CD8-positive, alpha-beta memory T cell (primary cell): ENCODE measurements at regions not wholly inside any gene's neighbourhood (a gene's known extent, or its start where the extent isn't known, plus 50 kb on each side); places are given as distances from the start of the nearest gene placed in this dataset.
A peak's percentile ranks its signal among the peaks of the same experiment; 100 is the strongest.
"Not testable (repeated sequence)": the region's sequence is repeated elsewhere in the genome, so short reads cannot be mapped to it uniquely, and the experiment has no call there.

ENCODE experiments used
- CTCF ChIA-PET: fragments of 350-600 bp; sonication (Branson Sonifier 250); formaldehyde crosslinking; loops from one replicate; lab custom pipeline; 2021; ENCODE audit warnings: antibody characterized with exemption; lab: Charles Lee
- POLR2A ChIA-PET: fragments of 350-600 bp; sonication (Branson Sonifier 250); formaldehyde crosslinking; loops from one replicate; lab custom pipeline; 2021; ENCODE audit warnings: antibody characterized with exemption; lab: Charles Lee
- DNase-seq, 5 donors: peaks; one replicate each; pipeline versions ENCODE4 v3.0.0 to v3.0.0-alpha.2; 2020 to 2022; ENCODE audit warnings: mixed read lengths in 1 of 5
- H3K27ac ChIP-seq: one replicate; pipeline ENCODE4 v1.7.0; 2013; ENCODE audit warnings: low read depth, mild to moderate bottlenecking, low read length, moderate library complexity
- H3K27me3 ChIP-seq: 2 replicates; pipeline ENCODE4 v1.7.0; 2013; ENCODE audit warnings: low read length, mild to moderate bottlenecking; ENCODE audit not compliant: insufficient read depth, poor library complexity, severe bottlenecking
- H3K36me3 ChIP-seq: 2 replicates; pipeline ENCODE4 v1.7.0; 2013; ENCODE audit warnings: mild to moderate bottlenecking, low read length, moderate library complexity; ENCODE audit not compliant: insufficient read depth
- H3K4me1 ChIP-seq: 2 replicates; pipeline ENCODE4 v1.7.0; 2013; ENCODE audit warnings: mild to moderate bottlenecking, low read length, moderate library complexity; ENCODE audit not compliant: insufficient read depth
- H3K4me3 ChIP-seq: 2 replicates; pipeline ENCODE4 v1.7.0; 2013; ENCODE audit warnings: mild to moderate bottlenecking, low read length
- H3K9me3 ChIP-seq: 2 replicates; pipeline ENCODE4 v1.7.0; 2013; ENCODE audit warnings: mild to moderate bottlenecking, low read length
- H3K27ac Mint-ChIP-seq, 8 donors: one replicate each; pipeline ENCODE4 v1.8.0; 2020 to 2021; ENCODE audit warnings: mixed read lengths in 8 of 8, mild to moderate bottlenecking in 6 of 8, inconsistent platforms in 3 of 8, moderate library complexity in 3 of 8
- H3K27me3 Mint-ChIP-seq, 2 donors: one replicate each; pipeline ENCODE4 v1.8.0; 2020 to 2021; ENCODE audit warnings: mixed read lengths in 2 of 2, mild to moderate bottlenecking in 1 of 2, moderate library complexity in 1 of 2
- H3K36me3 Mint-ChIP-seq, 3 donors: one replicate each; pipeline ENCODE4 v1.8.0; 2020 to 2021; ENCODE audit warnings: mixed read lengths in 3 of 3, inconsistent platforms in 1 of 3, mild to moderate bottlenecking in 1 of 3
- H3K4me1 Mint-ChIP-seq, 3 donors: one replicate each; pipeline ENCODE4 v1.8.0; 2020 to 2021; ENCODE audit warnings: mixed read lengths in 3 of 3, inconsistent platforms in 1 of 3, mild to moderate bottlenecking in 1 of 3
- H3K4me3 Mint-ChIP-seq, 7 donors: one replicate each; pipeline ENCODE4 v1.8.0; 2020 to 2021; ENCODE audit warnings: mixed read lengths in 7 of 7, mild to moderate bottlenecking in 6 of 7, moderate library complexity in 4 of 7, inconsistent platforms in 2 of 7
- H3K9me3 Mint-ChIP-seq, 5 donors: one replicate each; pipeline ENCODE4 v1.8.0; 2020 to 2022; ENCODE audit warnings: mixed read lengths in 5 of 5, mild to moderate bottlenecking in 3 of 5, moderate library complexity in 2 of 5, inconsistent platforms in 1 of 5

GRCh38 chr3:162978136-162978535, 1481.5 kb downstream of the OTOL1 start:
- H3K9me3 ChIP-seq, result no peaks in the 10 kb centered on the region
- H3K4me3 Mint-ChIP-seq, result no peak overlapping the region
- no peaks in the 10 kb centered on the region for H3K4me1 Mint-ChIP-seq
- no peaks in the 10 kb centered on the region for H3K36me3 Mint-ChIP-seq
- peaks cover 0 to 12% (median 6%) of the 10 kb centered on the region in 5 donors for H3K9me3 Mint-ChIP-seq
- H3K27me3 ChIP-seq, result no peaks in the 10 kb centered on the region
- CTCF ChIA-PET, result no interaction called here
- no peaks in the 10 kb centered on the region for H3K27me3 Mint-ChIP-seq
- no peak overlapping the region for H3K27ac ChIP-seq
- no peak overlapping the region for H3K27ac Mint-ChIP-seq
- no peak for DNase-seq
- POLR2A ChIA-PET, result no interaction called here
- H3K4me3 ChIP-seq, result no peak overlapping the region
- no peaks in the 10 kb centered on the region for H3K36me3 ChIP-seq
- H3K4me1 ChIP-seq, result no peaks in the 10 kb centered on the region

DNA sequence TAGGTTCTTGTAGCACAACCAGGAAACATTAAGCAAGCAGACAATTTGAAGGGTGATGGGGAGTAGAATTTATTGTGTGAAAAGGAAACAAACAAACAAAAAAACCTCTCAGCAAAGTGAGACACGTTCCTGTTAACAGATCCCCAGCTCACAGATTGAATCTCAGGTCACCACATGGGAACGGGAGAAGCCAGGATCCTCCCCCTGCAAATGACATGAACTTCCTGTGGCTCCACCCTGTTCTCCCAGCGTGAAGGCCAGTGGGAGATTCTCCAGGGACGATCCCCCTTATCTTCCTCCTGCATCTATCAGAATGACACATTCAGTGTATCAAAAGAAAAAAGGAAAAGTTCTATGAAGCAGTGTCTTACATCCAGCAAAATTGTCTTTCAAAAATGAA, 1488.1 kb downstream of the OTOL1 start:
- no peaks in the 10 kb centered on the region for H3K4me1 Mint-ChIP-seq
- H3K36me3 Mint-ChIP-seq, result no peaks in the 10 kb centered on the region
- no peaks in the 10 kb centered on the region for H3K4me1 ChIP-seq
- no peak overlapping the region for H3K27ac ChIP-seq
- ChIA-PET POLR2A (no interaction called here), CTCF (no interaction called here)
- H3K9me3 ChIP-seq, result no peaks in the 10 kb centered on the region
- no peak overlapping the region for H3K27ac Mint-ChIP-seq
- no peaks in the 10 kb centered on the region for H3K27me3 ChIP-seq
- no peaks in the 10 kb centered on the region for H3K27me3 Mint-ChIP-seq
- H3K4me3 ChIP-seq, result no peak overlapping the region
- H3K4me3 Mint-ChIP-seq, result no peak overlapping the region
- H3K36me3 ChIP-seq, result no peaks in the 10 kb centered on the region
- peaks cover 2 to 39% (median 14%) of the 10 kb centered on the region in 5 donors for H3K9me3 Mint-ChIP-seq
- no peak for DNase-seq

DNA sequence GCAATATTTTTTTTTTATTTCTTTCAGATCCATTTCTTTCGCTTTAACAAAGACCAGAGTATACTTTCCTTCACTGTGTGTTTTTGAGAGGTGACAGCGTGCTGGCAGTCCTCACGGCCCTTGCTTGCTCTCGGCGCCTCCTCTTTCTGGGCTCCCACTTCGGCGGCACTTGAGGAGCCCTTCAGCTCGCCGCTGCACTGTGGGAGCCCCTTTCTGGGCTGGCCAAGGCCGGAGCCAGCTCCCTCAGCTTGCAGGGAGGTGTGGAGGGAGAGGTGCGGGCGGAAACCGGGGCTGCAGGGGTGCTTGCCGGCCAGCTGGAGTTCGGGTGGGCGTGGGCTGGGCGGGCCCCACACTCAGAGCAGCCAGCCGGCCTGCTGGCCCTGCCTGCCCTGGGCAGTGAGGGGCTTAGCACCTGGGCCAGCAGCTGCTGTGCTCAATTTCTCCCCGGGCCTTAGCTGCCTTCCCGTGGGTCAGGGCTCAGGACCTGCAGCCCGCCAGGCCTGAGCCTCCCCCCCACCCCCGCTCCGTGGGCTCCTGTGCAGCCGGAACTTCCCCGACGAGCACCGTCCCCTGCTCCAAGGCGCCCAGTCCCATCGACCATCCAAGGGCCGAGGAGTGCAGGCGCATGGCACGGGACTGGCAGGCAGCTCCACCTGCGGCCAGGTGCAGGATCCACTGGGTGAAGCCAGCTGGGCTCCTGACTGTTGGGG, 1490.6 kb downstream of the OTOL1 start:
- H3K4me1 ChIP-seq, H3K27ac ChIP-seq, H3K36me3 ChIP-seq, H3K4me3 ChIP-seq, CTCF ChIA-PET, H3K36me3 Mint-ChIP-seq, H3K9me3 ChIP-seq, H3K4me3 Mint-ChIP-seq, H3K4me1 Mint-ChIP-seq, H3K27me3 ChIP-seq, POLR2A ChIA-PET, H3K27me3 Mint-ChIP-seq, H3K27ac Mint-ChIP-seq: not testable (repeated sequence)
- DNase-seq, result peak in 1 of 5 donors; percentile 42
- H3K9me3 Mint-ChIP-seq, result peaks cover 2 to 38% (median 8%) of the 10 kb centered on the region in 5 donors

DNA sequence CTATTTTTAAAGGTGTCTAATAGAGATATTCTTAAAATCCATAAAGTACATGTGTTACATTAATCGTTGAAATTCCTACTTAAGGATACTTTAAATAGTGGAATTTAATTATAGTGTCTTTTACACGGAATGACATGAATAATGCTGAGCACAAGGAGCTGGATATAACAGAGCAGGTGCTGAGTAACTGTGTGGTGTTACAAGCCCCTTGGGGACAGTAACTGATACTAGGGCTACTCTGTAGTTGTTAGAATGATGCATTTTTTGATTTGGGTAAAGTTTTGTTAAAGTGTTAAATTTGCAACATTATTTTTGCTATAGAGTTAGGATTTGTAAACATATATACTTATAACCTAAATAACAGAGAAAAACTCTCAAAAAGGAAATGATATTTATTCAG, 1496.1 kb downstream of the OTOL1 start:
- no peak overlapping the region for H3K4me3 ChIP-seq
- CTCF ChIA-PET, result no interaction called here
- H3K36me3 Mint-ChIP-seq, result no peaks in the 10 kb centered on the region

GRCh38 chr3:162994165-162994564, 1497.6 kb downstream of the OTOL1 start:
- Histone ChIP-seq H3K4me1 (no peaks in the 10 kb centered on the region), H3K27me3 (no peaks in the 10 kb centered on the region), H3K27ac (no peak overlapping the region), H3K36me3 (no peaks in the 10 kb centered on the region), H3K4me3 (no peak overlapping the region), H3K9me3 (no peaks in the 10 kb centered on the region)
- Mint-ChIP-seq H3K4me3 (no peak overlapping the region), H3K27ac (no peak overlapping the region), H3K36me3 (no peaks in the 10 kb centered on the region), H3K9me3 (peaks cover 10 to 40% (median 15%) of the 10 kb centered on the region in 5 donors), H3K4me1 (no peaks in the 10 kb centered on the region), H3K27me3 (no peaks in the 10 kb centered on the region)
- DNase-seq, result no peak
- POLR2A ChIA-PET, result no interaction called here
- CTCF ChIA-PET, result no interaction called here

More for the DNA sequence above, 1496.1 kb downstream of the OTOL1 start:
- Histone ChIP-seq H3K36me3 (no peaks in the 10 kb centered on the region), H3K27ac (no peak overlapping the region), H3K27me3 (no peaks in the 10 kb centered on the region), H3K4me1 (no peaks in the 10 kb centered on the region), H3K9me3 (no peaks in the 10 kb centered on the region)
- no peak for DNase-seq
- Mint-ChIP-seq H3K4me1 (no peaks in the 10 kb centered on the region), H3K9me3 (peaks cover 10 to 36% (median 15%) of the 10 kb centered on the region in 5 donors), H3K27ac (no peak overlapping the region), H3K27me3 (no peaks in the 10 kb centered on the region), H3K4me3 (no peak overlapping the region)
- POLR2A ChIA-PET, result no interaction called here

GRCh38 chr3:162996368-162996767, 1499.8 kb downstream of the OTOL1 start:
- POLR2A ChIA-PET, result no interaction called here

GRCh38 chr3:162998205-162998604, 1501.6 kb downstream of the OTOL1 start:
- Histone ChIP-seq H3K27me3 (no peaks in the 10 kb centered on the region), H3K9me3 (no peaks in the 10 kb centered on the region), H3K36me3 (no peaks in the 10 kb centered on the region), H3K4me1 (no peaks in the 10 kb centered on the region), H3K27ac (no peak overlapping the region), H3K4me3 (no peak overlapping the region)
- Mint-ChIP-seq H3K4me1 (no peaks in the 10 kb centered on the region), H3K27ac (no peak overlapping the region), H3K27me3 (no peaks in the 10 kb centered on the region), H3K36me3 (no peaks in the 10 kb centered on the region), H3K9me3 (peaks cover 8 to 32% (median 15%) of the 10 kb centered on the region in 5 donors), H3K4me3 (no peak overlapping the region)
- no peak for DNase-seq
- ChIA-PET CTCF (no interaction called here), POLR2A (no interaction called here)

More at GRCh38 chr3:162996368-162996767, 1499.8 kb downstream of the OTOL1 start:
- CTCF ChIA-PET, result no interaction called here
- peaks cover 11 to 32% (median 15%) of the 10 kb centered on the region in 5 donors for H3K9me3 Mint-ChIP-seq
- no peak overlapping the region for H3K27ac ChIP-seq
- H3K27ac Mint-ChIP-seq, result no peak overlapping the region
- no peak overlapping the region for H3K4me3 ChIP-seq
- H3K4me1 ChIP-seq, result no peaks in the 10 kb centered on the region
- H3K27me3 Mint-ChIP-seq, result no peaks in the 10 kb centered on the region
- no peaks in the 10 kb centered on the region for H3K27me3 ChIP-seq
- no peaks in the 10 kb centered on the region for H3K9me3 ChIP-seq
- H3K4me1 Mint-ChIP-seq, result no peaks in the 10 kb centered on the region
- no peaks in the 10 kb centered on the region for H3K36me3 Mint-ChIP-seq
- DNase-seq, result no peak
- H3K36me3 ChIP-seq, result no peaks in the 10 kb centered on the region
- no peak overlapping the region for H3K4me3 Mint-ChIP-seq

DNA sequence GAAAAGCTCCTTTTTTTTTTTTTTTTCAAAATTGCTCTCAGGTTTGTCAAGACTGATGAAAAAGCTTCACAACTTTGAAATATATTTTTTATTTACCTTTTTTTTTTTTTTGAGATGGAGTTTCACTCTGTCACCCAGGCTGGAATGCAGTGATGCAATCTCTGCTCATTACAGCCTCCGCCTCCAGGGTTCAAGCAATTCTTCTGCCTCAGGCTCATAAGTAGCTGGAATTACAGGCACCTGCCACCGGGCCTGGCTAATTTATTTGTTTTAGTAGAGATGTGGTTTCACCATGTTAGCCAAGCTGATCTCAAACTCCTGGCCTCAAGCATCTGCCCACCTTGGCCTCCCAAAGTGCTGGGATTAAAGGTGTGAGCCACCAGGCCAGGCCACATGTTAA, 1515.0 kb downstream of the OTOL1 start:
- no peak overlapping the region for H3K27ac Mint-ChIP-seq
- DNase-seq, result no peak
- H3K4me1 Mint-ChIP-seq, result no peaks in the 10 kb centered on the region
- peaks cover 4 to 32% (median 5%) of the 10 kb centered on the region in 5 donors for H3K9me3 Mint-ChIP-seq
- ChIA-PET POLR2A (no interaction called here), CTCF (no interaction called here)
- no peaks in the 10 kb centered on the region for H3K36me3 Mint-ChIP-seq
- Histone ChIP-seq H3K36me3 (no peaks in the 10 kb centered on the region), H3K27me3 (no peaks in the 10 kb centered on the region), H3K9me3 (no peaks in the 10 kb centered on the region), H3K4me3 (no peak overlapping the region), H3K27ac (no peak overlapping the region), H3K4me1 (no peaks in the 10 kb centered on the region)
- H3K4me3 Mint-ChIP-seq, result no peak overlapping the region
- no peaks in the 10 kb centered on the region for H3K27me3 Mint-ChIP-seq
